Dedifferentiated amniotic fluid mesenchymal stem cell (primary cell): ENCODE measurements at regions not wholly inside any gene's neighbourhood (a gene's known extent, or its start where the extent isn't known, plus 50 kb on each side); places are given as distances from the start of the nearest gene placed in this dataset.
"Not testable (repeated sequence)": the region's sequence is repeated elsewhere in the genome, so short reads cannot be mapped to it uniquely, and the experiment has no call there.

ENCODE experiments used
- DNase-seq: peaks from one replicate; pipeline ENCODE4 v3.0.0-alpha.2; 2016; ENCODE audit errors: extremely low spot score

DNA sequence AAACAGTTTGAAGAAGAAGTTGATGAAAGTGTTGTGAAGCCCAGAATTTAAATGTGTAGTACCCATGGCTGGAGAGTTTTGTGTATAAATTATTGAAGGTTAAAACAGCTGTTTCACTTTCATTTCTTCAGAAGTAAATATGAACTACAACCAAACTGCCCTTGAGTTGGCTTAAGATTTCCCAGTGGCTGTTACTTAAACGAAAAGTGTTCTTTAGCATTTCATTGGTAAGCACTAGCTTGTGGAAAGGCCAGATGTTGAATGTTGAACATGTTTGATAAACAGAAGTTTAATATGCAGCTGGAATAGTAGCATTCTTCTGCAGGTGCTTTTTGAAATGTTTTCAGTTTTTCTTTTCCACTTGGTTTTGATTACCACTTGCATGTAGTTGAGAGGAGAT lies 83.2 kb upstream of the TNRC6B start:
- peak; percentile 43 for DNase-seq

DNA sequence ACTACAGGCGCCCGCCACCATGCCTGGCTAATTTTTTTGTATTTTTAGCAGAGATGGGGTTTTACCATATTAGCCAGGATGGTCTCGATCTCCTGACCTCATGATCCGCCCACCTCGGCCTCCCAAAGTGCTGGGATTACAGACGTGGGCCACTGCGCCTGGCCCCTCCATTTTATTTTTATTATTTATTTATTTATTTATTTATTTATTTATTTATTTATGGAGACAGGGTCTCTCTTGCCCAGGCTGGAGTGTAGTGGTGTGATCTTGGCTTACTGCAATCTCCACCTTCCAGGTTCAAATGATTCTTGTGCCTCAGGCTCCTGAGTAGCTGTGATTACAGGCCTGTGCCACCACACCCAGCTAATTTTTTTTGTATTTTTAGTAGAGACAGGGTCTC lies 77.8 kb upstream of the TNRC6B start:
- DNase-seq, result not testable (repeated sequence)

DNA sequence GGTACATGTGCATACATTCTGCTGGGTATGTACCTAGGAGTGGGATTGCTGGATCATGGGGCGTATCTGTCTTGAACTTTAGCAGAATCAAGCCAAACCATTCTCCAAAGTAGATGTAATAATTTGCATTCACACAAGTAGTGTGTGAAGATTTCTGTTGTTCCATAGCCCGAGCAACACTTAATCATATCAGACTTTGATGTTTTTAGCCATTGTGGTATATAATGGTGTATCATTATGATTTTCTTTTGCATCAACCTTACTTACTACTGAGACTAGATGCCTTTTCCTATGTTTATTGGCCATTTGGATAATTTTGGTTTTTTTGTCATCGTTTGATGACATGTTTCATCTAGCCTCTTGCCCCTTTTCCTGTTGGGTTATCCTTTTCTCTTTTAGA lies 72.0 kb upstream of the TNRC6B start:
- no peak for DNase-seq

DNA sequence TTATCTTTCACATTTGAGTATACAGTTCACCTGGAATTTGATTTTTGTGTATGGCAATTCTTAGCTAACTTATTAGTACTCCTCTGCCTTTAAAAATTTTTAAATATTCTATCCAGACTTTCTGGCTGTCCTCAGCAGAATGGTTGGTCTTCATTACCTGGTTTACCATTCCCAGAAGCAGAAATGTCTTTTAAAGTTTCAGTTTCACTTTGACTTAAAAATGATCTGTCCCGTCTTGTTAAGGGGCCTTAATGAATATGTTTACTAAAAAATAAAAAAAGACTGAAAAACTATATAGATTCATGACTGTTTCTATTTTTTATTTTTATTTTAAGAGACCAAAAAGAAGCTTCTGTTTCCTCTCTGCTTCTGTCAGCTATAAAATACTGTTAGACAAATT lies 70.5 kb upstream of the TNRC6B start:
- no peak for DNase-seq

DNA sequence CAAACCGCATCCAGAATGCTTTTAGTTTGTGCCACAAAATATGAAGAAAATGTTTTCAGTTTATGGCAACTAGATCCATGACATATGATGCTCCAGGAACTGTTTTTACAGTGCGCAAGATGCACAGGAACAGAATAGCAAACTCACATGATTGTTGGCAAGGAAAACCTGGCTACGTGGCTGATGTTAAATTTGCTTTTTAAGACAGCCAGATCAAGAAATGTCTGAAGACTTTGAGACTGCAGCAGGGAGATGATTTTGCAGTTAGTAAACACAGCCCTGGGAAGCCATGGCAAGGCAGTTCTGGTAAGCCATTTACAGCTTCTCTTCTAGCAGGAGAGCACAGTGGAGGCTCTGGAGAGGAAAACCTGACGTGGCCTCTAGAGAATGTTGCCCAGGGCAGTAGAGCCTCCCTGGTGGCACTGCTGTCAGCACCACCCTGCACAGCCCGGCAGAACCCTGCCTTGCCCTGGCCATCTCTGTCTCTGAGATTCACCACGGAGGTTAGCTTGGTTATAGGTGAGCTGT lies 69.8 kb upstream of the TNRC6B start:
- peak; percentile 74 for DNase-seq

DNA sequence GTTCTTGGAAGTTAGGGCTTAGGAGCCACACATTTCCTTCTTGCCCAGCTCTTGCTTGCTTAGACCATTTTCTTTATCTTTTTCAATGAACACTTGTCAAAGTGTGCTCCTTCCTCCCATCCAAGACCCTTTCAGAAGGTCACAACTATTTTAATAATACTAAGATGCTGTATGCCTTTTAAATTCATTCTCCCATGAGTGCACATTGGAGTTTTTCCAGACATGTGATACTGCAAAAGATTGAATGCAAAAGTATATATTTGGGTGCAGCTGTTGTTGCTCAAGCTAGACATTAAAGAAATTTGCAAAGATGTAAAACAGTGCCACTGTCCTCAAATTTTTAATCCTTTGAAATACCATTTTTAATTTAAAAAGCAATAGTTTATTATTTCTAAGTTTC lies 69.3 kb upstream of the TNRC6B start:
- no peak for DNase-seq

DNA sequence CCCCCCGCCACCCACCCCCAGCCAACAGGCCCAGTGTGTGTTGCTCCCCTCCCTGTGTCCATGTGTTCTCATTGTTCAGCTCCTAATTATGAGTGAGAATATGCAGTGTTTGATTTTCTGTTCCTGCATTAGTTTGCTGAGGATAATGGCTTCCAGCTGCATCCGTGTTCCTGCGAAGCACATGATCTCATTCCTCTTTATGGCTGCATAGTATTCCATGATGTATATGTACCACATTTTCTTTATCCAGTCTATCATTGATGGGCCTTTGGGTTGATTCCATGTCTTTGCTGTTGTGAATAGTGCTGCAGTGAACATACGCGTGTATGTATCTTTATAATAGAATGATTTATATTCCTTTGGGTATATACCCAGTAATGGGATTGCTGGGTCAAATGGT lies 68.8 kb upstream of the TNRC6B start:
- DNase-seq, result not testable (repeated sequence)

DNA sequence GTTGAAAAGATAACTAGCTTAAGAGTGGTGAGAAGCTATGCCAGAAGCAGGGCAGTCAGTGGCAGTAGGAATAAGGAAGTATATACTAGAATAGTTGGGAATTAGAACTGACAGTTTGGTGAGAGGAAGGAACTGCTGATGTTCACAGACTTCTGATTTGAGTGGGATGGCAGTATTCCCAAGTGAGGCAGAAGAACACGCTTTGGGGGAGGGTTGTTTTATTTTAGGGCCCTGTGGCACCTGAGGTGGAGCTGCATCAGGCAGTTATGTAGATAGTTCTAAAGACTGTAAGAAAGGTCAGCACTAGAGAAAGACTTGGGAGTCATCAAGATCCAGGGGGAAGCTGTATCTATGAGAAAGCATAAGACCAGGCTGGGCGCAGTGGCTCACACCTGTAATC lies 66.3 kb upstream of the TNRC6B start:
- no peak for DNase-seq

DNA sequence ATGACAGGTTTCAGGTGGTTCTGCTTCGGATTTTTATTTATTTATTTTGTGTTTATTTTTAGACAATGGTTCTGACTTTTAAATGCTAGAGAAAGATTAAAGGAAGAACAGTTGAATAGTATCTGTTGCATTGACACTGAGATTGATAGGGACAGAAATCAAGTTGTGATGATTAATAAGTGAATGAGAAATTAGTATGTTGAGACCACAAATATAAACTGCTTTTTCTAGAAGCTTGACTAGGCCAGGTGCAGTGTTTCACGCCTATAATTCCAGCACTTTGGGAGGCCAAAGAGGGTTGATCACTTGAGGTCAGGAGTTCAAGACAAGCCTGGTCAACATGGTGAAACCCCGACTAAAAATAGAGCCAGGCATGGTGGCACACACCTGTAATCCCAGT lies 65.1 kb upstream of the TNRC6B start:
- DNase-seq, result no peak

DNA sequence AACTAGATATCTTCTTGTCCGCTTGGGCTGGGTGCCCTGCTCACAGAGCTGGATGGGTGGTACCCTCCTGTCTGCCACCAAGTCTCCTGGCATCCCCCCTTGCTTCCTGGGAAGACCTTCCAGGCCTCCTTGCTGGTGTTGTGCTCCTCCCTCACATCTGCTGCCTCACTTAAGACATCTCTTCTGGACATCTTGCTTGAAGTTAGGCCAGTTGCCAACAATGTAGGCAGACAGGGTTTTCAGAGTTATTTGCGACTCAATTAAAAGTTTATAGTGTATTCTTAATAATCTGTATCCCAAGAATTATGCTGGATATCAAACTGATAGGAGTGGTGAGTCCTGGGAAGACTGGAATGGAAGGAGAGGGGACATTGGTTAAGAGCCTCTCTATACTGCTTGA lies 64.0 kb upstream of the TNRC6B start:
- DNase-seq, result no peak

DNA sequence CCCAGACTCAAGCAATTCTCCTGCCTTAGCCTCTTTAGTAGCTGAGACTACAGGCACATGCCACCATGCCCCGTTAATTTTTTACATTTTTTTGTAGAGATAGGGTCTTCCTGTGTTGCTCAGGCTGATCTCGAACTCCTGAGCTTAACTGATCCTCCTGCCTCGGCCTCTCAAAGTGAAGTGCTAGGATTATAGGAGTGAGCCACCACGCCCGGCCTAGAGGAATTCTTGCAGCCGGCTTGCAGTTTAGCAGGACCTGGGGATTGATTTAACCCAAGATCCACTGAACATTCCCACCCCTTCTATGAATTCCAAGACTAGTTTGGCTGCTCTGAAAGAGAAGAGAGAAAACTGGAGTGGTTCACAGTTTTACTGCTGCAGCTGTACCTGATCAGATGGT lies 63.3 kb upstream of the TNRC6B start:
- DNase-seq, result no peak

DNA sequence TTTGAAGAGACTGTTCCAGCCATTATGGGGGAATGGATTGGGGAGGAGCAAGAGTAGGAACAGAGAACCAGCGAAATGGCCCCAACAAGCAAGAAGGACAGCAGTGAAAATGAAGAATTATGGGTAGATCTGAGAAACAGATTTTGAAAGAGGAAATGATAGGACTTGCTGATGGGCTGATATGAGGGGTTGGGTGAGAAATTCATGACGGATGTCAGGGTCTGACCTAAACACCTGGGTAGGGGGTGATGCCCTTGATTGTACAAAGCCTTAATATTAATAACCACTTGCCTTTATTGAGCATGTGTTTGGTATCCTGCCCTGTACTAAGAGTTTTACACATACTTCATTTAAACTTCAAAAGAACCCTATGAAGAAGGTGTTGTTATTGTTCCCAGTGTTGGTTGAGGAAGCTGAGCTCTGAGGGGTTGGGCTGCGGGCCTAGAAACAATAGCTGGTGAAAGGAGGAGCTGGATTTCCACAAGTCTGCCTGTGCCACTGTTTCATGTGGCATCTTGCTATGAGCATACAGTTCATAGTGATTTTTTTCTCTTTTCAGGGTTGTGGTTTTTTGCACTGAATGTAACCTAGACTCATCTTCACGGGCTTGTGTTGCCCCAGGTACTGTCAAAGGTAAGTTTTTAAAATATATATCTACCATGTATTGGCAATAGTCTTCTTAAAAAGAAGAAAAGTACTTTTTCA lies 61.1 kb upstream of the TNRC6B start:
- DNase-seq, result no peak

DNA sequence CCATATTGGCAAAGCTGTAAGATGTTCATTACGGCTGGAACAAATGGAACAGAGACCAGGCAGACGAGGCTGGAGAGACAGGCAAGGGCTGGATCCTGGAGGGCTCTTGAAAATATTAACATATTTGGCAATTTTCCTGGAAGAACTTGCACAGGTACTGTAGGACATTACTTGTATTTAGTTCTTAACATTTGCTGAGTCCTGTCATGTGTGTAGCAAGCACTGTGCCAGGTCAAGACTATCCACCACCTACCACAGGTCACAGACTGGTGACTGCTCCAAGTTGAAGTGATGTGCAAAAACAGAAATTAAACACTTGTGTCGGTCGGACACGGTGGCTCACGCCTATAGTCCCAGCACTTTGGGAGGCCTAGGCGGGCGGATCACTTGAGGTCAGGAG lies 58.7 kb upstream of the TNRC6B start:
- DNase-seq, result no peak

DNA sequence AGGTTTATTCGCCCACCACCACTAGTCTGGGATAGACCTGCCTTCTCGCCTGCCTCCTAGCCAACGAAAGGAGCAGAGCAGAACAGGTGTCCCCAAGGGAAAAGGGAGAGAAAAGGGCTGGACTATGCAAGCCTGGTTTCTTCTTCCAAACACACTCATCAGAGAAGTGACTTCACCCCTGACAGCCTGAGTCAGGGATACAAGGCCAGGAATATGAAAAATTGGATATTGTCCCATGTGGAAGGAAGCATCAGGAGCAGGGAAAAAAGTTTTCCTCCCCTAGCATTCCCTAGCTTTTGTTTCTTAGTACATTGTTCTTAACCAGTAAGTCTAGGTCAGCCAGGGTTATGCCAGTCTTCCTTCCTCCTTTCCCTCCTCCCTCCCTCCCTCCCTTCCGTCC lies 56.9 kb upstream of the TNRC6B start:
- DNase-seq, result no peak

DNA sequence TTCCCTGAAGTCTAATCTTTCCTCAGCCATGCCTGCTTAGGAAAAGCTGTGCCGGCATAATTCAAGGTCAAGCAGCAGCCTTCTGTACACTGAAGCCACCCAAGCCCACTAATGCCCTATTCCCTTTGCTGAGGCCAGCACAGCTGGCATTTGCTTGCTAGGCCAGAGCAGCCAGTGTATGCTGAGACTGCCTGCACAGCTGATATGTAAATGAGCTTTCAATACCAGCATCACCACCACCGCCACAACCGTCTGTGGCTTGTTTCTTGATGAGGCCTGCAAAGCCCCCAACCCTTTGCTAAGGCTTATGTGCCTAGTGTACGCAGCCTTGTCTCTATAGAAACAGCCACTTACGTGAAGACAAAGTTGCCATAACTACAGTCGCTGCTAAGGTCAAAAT lies 56.3 kb upstream of the TNRC6B start:
- DNase-seq, result no peak

DNA sequence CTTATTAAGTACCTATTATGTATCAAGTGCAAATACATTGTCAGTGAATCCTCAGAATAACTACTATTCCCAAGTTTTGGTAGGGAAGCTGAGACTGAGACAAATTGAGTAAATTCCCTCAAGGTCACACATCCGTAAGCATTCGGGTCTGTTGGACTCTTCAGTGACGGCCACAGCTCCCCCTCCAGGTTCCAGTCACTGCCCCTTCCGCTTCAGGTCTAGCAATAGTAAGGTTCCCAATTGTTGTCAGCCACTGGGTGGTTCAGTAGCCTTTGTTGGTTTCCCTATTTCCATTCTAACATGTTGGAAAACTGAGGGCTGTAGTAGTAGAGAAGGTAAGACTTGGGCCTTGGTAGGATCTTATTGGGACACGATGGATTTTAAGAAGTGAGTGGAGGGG lies 54.9 kb upstream of the TNRC6B start:
- DNase-seq, result no peak

DNA sequence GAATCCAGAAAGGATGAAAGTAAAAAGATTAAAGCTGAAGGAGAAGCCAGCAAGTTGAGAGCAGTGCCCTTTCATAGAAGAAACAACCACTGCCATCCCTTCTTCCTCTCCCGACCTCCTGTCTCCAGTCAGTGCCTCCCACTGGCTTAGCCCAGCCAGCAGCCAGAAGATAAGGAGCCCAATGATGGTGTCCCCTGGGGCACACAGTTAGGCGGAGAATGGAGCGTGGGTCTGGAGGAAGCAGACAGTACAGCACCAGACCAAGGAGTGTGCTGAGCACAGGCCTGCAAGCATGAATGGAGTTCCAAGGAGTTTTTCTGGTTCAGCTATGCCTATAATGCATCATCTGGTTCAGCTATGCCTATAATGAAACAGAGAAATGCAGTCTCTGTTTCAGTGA lies 54.3 kb upstream of the TNRC6B start:
- no peak for DNase-seq
